Motor neuron (in vitro differentiated cells): ENCODE measurements at regions not wholly inside any gene's neighbourhood (a gene's known extent, or its start where the extent isn't known, plus 50 kb on each side); places are given as distances from the start of the nearest gene placed in this dataset.
A peak's percentile ranks its signal among the peaks of the same experiment; 100 is the strongest.

Experiments
- ATAC-seq, 8 experiments: fragments of 200-7000 bp; cut with Tn5 transposase; replicated peaks in 6 of 8; 2 replicates each; pipeline ENCODE4 v1.8.0; 2021; ENCODE audit warnings: mild to moderate bottlenecking in 8 of 8, moderate library complexity in 8 of 8
- H3K27ac ChIP-seq, 2 donors: fragments of 250-450 bp; sonication (Bioruptor Pico); 2 replicates each; pipeline ENCODE4 v1.9.0; 2021; ENCODE audit warnings: antibody characterized with exemption in 2 of 2, mild to moderate bottlenecking in 2 of 2, moderate library complexity in 1 of 2
- H3K4me1 ChIP-seq, 2 donors: fragments of 250-450 bp; sonication (Bioruptor Pico); replicated peaks in 1 of 2; 2 replicates each; pipeline ENCODE4 v1.6.1; 2021; ENCODE audit warnings: antibody characterized with exemption in 2 of 2, mild to moderate bottlenecking in 2 of 2, moderate library complexity in 1 of 2
- H3K4me3 ChIP-seq, 5 donors: fragments of 250-450 bp; sonication (Bioruptor Pico); 2 replicates each; pipeline ENCODE4 v1.9.0; 2021; ENCODE audit warnings: antibody characterized with exemption in 5 of 5, mild to moderate bottlenecking in 5 of 5, moderate library complexity in 4 of 5
- WGBS, 10 experiments: fragments of 450-650 bp; shearing (Covaris generic); methylation state at CpG; one replicate each; pipeline ENCODE4 v1.0.0; 2022; 5-methylcytosine and 5-hydroxymethylcytosine counted together
- in situ Hi-C, 9 experiments: fragments of 400-800 bp; cut with MboI; loops; one replicate each; pipeline ENCODE4 v1.15.0; 2021; ENCODE audit warnings: low sequenced_read_pairs in 9 of 9, low pct_unique_long_range_greater_than_20kb in 2 of 9; ENCODE audit not compliant: unreplicated experiment in 9 of 9

GRCh38 chr7:15848362-15848761, 161.9 kb upstream of the MEOX2 start:
- Histone ChIP-seq H3K4me1 (no peaks in the 10 kb centered on the region), H3K4me3 (no peak overlapping the region), H3K27ac (no peak overlapping the region)
- no peak for ATAC-seq
- 80 to 100% (median 95%) methylated on average over 1 to 3 of the region's 3 CpGs; no CpG with 5 or more reads in 1 of the 10 experiments for WGBS, 10 experiments
- in situ Hi-C loops, result no loop called here

- no peaks in the 10 kb centered on the region for H3K4me1 ChIP-seq
- H3K27ac ChIP-seq, result no peak overlapping the region
- in situ Hi-C loops, result no loop called here
- H3K4me3 ChIP-seq, result no peak overlapping the region
- WGBS, 10 experiments, result 48 to 100% (median 93%) methylated on average over 2 to 3 of the region's 3 CpGs; no CpG with 5 or more reads in 4 of the 10 experiments
- ATAC-seq, result no peak
Observed at GRCh38 chr7:15845868-15846267, 159.4 kb upstream of the MEOX2 start.

DNA sequence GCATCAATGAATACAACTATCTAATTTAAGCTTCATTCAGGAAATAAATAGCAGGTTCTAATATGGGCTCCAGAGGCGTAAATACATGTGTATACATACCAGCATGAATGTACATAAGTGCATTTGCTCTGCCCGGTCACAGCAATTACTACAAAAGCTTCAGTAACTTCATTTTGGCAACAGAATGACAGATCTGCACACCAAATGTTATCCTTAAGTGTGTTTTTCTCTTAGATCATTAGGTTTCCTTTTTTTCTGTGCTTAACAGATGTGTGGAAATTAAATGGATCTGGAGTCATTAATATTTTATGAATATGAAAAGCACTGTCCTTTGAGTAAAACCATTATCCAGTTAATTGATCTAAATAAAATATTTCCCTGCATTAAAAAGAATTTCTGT, 159.0 kb upstream of the MEOX2 start:
- WGBS, 10 experiments, result 0 to 100% (median 93%) methylated on average over 1 to 2 of the region's 2 CpGs; no CpG with 5 or more reads in 2 of the 10 experiments
- no peaks in the 10 kb centered on the region for H3K4me1 ChIP-seq
- H3K27ac ChIP-seq, result no peak overlapping the region
- in situ Hi-C loops, result no loop called here
- H3K4me3 ChIP-seq, result no peak overlapping the region
- peak in 1 of 8 experiments; percentile 36 for ATAC-seq

DNA sequence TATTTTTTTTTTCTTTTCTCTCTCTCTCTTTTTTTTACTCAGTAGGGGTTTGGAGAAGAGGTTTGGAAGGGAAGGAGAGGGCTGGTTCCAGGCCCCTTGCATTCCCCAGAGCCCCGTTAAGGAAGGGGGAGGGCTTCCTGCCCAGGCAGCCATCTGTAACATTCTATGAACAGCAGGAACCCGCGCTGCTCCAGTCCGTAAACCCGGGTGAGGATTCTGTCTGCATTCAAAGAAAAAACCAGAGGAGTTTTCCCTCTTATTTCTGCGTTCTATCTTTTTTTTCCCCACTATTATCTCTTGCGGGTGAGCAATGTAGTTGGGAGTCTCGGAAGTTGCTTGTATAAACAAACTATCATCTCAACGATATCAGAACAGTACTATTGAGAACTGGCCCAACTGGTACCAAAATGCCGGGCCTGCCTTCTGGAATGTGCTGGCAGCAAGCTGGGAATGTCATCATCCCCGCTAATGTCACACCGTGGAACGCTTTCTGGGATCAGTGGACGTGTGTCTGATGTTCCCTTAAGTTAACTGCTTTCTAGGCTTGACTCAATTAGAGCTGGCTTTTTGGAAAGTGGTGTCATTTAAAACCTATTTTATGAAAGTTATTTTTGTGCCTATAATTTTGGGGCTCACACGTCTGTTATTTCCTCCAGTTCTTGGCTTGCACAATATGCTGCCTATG, 153.1 kb upstream of the MEOX2 start:
- in situ Hi-C loops, result no loop called here

DNA sequence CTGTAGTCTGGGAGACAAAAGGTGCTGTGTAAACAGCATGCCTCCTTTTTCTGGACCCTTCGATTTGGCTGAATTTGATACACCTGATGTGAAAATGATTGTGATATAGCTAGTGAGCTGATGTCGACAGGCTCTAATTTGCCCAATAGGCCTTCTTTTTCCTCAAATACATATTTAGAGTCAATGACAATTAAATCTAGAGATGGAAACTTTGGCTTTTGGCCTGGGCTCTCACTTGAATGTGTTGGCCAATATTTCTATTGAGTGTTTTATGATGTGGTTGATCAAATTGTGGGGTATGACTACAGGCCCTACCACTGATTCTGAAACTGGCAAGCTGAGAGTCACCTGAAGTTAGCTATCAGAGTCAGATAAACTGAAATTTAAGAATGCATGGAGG, 151.8 kb upstream of the MEOX2 start:
- Histone ChIP-seq H3K27ac (no peak overlapping the region), H3K4me3 (no peak overlapping the region), H3K4me1 (peaks cover 0 to 3% of the 10 kb centered on the region in 2 donors)
- in situ Hi-C loops, result no loop called here
- ATAC-seq, result no peak
- WGBS, 10 experiments, result 71 to 100% (median 93%) methylated on average over 1 to 2 of the region's 2 CpGs

More for the DNA sequence above, 153.1 kb upstream of the MEOX2 start:
- H3K4me1 ChIP-seq, result peaks cover 0 to 3% of the 10 kb centered on the region in 2 donors
- peak in 7 of 8 experiments; percentile 24 to 79 (median 56) for ATAC-seq
- H3K27ac ChIP-seq, result no peak overlapping the region
- no peak overlapping the region for H3K4me3 ChIP-seq
- 12 to 86% (median 38%) methylated on average over 4 to 14 of the region's 15 CpGs for WGBS, 10 experiments

- no peak overlapping the region for H3K27ac ChIP-seq
- peaks cover 0 to 3% of the 10 kb centered on the region in 2 donors for H3K4me1 ChIP-seq
- in situ Hi-C loops, result no loop called here
- no peak overlapping the region for H3K4me3 ChIP-seq
- ATAC-seq, result peak in 2 of 8 experiments; percentile 21 to 29
- 0 to 95% (median 50%) methylated on average over 2 to 5 of the region's 5 CpGs; no CpG with 5 or more reads in 1 of the 10 experiments for WGBS, 10 experiments
Observed at GRCh38 chr7:15837306-15837950, 150.9 kb upstream of the MEOX2 start.

DNA sequence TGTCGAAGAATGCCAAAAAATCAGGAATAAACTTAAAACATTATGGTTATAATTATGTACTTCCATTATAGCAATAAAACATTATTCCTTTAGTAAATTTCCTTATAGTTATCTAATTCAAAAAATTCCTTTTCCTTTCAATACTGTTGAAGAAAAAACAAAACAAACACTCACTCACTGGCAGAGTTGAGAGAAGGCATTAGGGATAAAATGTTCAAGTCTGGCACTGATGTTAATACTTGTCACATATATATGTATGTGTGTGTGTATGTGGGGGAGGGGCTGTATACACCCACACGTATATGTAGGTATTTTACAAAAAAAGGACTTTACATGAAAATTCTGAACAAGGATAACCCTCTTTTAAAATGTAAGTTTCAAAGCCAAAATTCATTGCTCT, 150.2 kb upstream of the MEOX2 start:
- peaks cover 0 to 3% of the 10 kb centered on the region in 2 donors for H3K4me1 ChIP-seq
- in situ Hi-C loops, result no loop called here
- ATAC-seq, result no peak
- no peak overlapping the region for H3K27ac ChIP-seq
- 0 to 100% (median 90%) methylated on average over 1 to 2 of the region's 2 CpGs for WGBS, 10 experiments
- no peak overlapping the region for H3K4me3 ChIP-seq

GRCh38 chr7:15836041-15836440, 149.6 kb upstream of the MEOX2 start:
- no peak for ATAC-seq
- WGBS, 10 experiments, result 92 to 100% (median 96%) methylated on average over 2 to 4 of the region's 4 CpGs; no CpG with 5 or more reads in 1 of the 10 experiments
- in situ Hi-C loops, result no loop called here
- Histone ChIP-seq H3K4me1 (peaks cover 0 to 3% of the 10 kb centered on the region in 2 donors), H3K4me3 (no peak overlapping the region), H3K27ac (no peak overlapping the region)

DNA sequence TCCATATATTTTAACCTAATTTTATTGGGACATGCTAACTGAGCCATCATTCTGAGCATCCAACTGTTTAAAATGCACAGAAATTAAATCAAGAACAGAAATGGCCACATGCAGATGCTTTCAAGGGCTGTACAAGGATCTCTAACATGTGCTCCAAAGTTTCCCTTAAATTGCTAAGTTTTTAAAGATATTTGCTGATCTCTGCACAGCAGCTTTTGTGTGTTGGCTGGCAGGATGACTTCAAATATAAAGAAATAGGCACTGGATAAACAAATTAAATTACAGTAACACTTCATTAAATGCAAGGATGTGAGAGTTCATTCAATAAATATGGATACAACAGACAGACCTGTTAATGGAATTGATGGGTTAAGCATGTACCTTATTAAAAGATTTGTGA, 148.0 kb upstream of the MEOX2 start:
- no peaks in the 10 kb centered on the region for H3K4me1 ChIP-seq
- no peak overlapping the region for H3K4me3 ChIP-seq
- no peak for ATAC-seq
- in situ Hi-C loops, result no loop called here
- no peak overlapping the region for H3K27ac ChIP-seq

DNA sequence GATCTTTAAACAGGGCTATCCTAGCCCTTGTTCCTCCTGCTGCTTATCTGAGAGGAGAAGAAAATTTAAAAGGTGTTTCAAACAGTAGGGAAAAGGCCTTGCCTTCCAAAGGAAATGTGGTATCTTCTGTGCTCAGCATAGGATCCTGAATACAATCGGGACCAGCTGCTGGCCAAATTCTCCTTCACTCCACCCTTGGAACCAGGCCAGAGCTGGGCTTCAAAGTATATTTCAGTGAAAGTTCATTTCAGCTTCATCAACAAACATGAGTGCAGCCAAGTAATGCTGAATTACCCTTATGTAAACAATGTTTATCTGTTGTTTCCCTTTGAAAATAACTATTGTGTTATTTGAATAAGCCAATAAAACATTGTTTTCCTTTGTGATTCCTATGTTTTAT, 146.5 kb upstream of the MEOX2 start:
- WGBS, 10 experiments, result 0 to 100% (median 50%) methylated on average over 1 of the region's 1 CpG; no CpG with 5 or more reads in 5 of the 10 experiments
- Histone ChIP-seq H3K4me1 (no peaks in the 10 kb centered on the region), H3K27ac (no peak overlapping the region), H3K4me3 (no peak overlapping the region)
- ATAC-seq, result peak in 3 of 8 experiments; percentile 37 to 71 (median 52)
- in situ Hi-C loops, result no loop called here

- 0 to 100% (median 80%) methylated on average over 1 to 3 of the region's 3 CpGs; no CpG with 5 or more reads in 1 of the 10 experiments for WGBS, 10 experiments
- H3K4me1 ChIP-seq, result no peaks in the 10 kb centered on the region
- H3K4me3 ChIP-seq, result no peak overlapping the region
- no peak for ATAC-seq
- in situ Hi-C loops, result no loop called here
- no peak overlapping the region for H3K27ac ChIP-seq
Observed at GRCh38 chr7:15831606-15832005, 145.1 kb upstream of the MEOX2 start.

GRCh38 chr7:15829691-15830090, 143.2 kb upstream of the MEOX2 start:
- WGBS, 10 experiments, result 50 to 100% (median 100%) methylated on average over 1 to 3 of the region's 3 CpGs; no CpG with 5 or more reads in 3 of the 10 experiments
- in situ Hi-C loops, result no loop called here
- Histone ChIP-seq H3K27ac (no peak overlapping the region), H3K4me1 (no peaks in the 10 kb centered on the region), H3K4me3 (no peak overlapping the region)
- ATAC-seq, result peak in 2 of 8 experiments; percentile 71 to 77

- WGBS, 10 experiments, result 76 to 100% (median 95%) methylated on average over 1 to 3 of the region's 3 CpGs; no CpG with 5 or more reads in 1 of the 10 experiments
- no peak for ATAC-seq
- Histone ChIP-seq H3K4me3 (no peak overlapping the region), H3K27ac (no peak overlapping the region), H3K4me1 (no peaks in the 10 kb centered on the region)
- in situ Hi-C loops, result no loop called here
Observed at GRCh38 chr7:15828881-15829280, 142.4 kb upstream of the MEOX2 start.
